Heart left ventricle (tissue), 16 donors: ENCODE measurements at regions not wholly inside any gene's neighbourhood (a gene's known extent, or its start where the extent isn't known, plus 50 kb on each side); places are given as distances from the start of the nearest gene placed in this dataset.

Experiments
- ATAC-seq, 4 donors: fragments of 200-7000 bp; cut with Tn5 transposase; one replicate each; pipeline ENCODE4 v1.9.1; 2020 to 2022; ENCODE audit warnings: moderate library complexity in 4 of 4, mild to moderate bottlenecking in 3 of 4, moderate number of reproducible peaks in 1 of 4
- DNase-seq, 5 donors: peaks; one replicate each; pipeline ENCODE4 v3.0.0-alpha.2; 2020
- H3K27ac ChIP-seq, 12 donors: fragments of 200-600 bp; sonication (generic) in 4 of 12; one replicate each; pipeline versions ENCODE4 v1.5.0 to v1.8.0; 2016 to 2022; ENCODE audit warnings: mild to moderate bottlenecking in 2 of 12
- H3K27me3 ChIP-seq, 9 donors: fragments of 200-600 bp; sonication (generic) in 2 of 9; one replicate each; pipeline versions ENCODE4 v1.5.1 to v1.8.0; 2016 to 2022; ENCODE audit warnings: mild to moderate bottlenecking in 3 of 9
- H3K36me3 ChIP-seq, 9 donors: fragments of 200-600 bp; sonication (generic) in 2 of 9; one replicate each; pipeline versions ENCODE4 v1.5.0 to v1.8.0; 2018 to 2022; ENCODE audit warnings: mild to moderate bottlenecking in 2 of 9
- H3K4me1 ChIP-seq, 12 donors: fragments of 200-600 bp; sonication (generic) in 4 of 12; one replicate each; pipeline versions ENCODE4 v1.5.0 to v1.8.0; 2016 to 2022; ENCODE audit warnings: mild to moderate bottlenecking in 3 of 12
- H3K4me3 ChIP-seq, 12 donors: fragments of 200-600 bp; sonication (generic) in 4 of 12; one replicate each; pipeline versions ENCODE4 v1.5.0 to v1.8.0; 2017 to 2022; ENCODE audit warnings: mild to moderate bottlenecking in 9 of 12, moderate library complexity in 4 of 12
- H3K9me3 ChIP-seq, 12 donors: fragments of 200-600 bp; sonication (generic) in 4 of 12; one replicate each; pipeline versions ENCODE4 v1.5.0 to v1.8.0; 2016 to 2022; ENCODE audit warnings: mild to moderate bottlenecking in 1 of 12
- POLR2A ChIP-seq, 2 donors: fragments of 450-650 bp; IDR thresholded peaks; one replicate each; pipeline ENCODE4 v1.6.1; 2017; ENCODE audit warnings: antibody characterized with exemption in 2 of 2, mild to moderate bottlenecking in 2 of 2, moderate library complexity in 2 of 2
- WGBS, 4 donors: extraction: QIAGEN DNeasy Blood & Tissue Kit in 2 of 4; methylation state at CpG; one replicate each; pipeline versions ENCODE4 v1.1.5 to v1.1.7; 2013 to 2018; 5-methylcytosine and 5-hydroxymethylcytosine counted together
- intact Hi-C, 10 donors: fragments of 100-400 bp; cut with DNase I; formaldehyde crosslinking; loops; one replicate each; pipeline versions ENCODE4 v1.11.1 to v1.14.2; 2022
- TF ChIP-seq, protein P1 (sequence below), 12 donors: fragments of 200-600 bp; sonication (generic) in 4 of 12; IDR thresholded peaks; one replicate each; pipeline versions ENCODE4 v1.5.0 to v1.8.0; 2018 to 2022; ENCODE audit warnings: antibody characterized with exemption in 12 of 12, mild to moderate bottlenecking in 5 of 12
- donor health status: ischemic (EF 13 %, LVEDD 7.1; RV severe dilation, severe dysfunction).
- donor health status: healthy with polysubstance abuse.
- donor health status: DM: no; HTN: yes; CAD: no.
- donor health status: DM: no; HTN: no; CAD: no.
- donor health status: ischemic (EF 25% LVEDD 6.9; RV normal size, moderate dysfunction).
- donor health status: ischemic (EF 25% LVEDD 5.7; RV mildly dilated, moderate dysfunction).
- donor health status: healthy.
- donor health status: DM: yes; HTN: yes; CAD: no.
- donor health status: ischemic (EF 35%, LVEDD 5.7; RV mildly dilated, moderate dysfunction).
- donor health status: nonischemic (EF 11% LVEDD 7.7; RV severe dilation, severe dysfunction).
- donor health status: DM: yes; HTN: yes; CAD: no.
- donor health status: PGD.
- donor health status: ischemic (EF 29% LVEDD 5.4; RV normal size, mild dysfunction).
- donor health status: nonischemic (EF 23%, LVEDD 6.1; RV moderate dilation, normal function).

DNA sequence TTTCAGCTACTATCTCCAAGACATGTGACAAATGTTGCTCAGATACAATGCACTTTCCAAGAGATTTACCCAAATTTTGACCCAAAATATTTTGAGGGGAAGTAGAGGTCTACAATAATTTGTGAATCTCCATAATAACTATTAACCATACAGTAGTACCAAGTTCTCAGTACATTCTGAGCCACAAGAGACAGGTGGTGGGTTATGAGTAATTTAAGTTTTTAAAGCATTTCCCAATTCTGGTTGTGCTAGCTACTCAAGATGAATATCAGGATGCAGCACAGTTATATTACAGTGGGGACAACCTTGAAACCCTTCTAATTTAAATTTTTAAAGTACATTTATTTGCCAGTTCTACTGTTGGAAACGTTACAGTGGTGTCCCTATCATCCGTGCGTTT is 92.2 kb upstream of the MITF start:
- H3K9me3 ChIP-seq = no peaks in the 10 kb centered on the region
- intact Hi-C loops = no loop called here
- WGBS, 4 donors = 90 to 95% (median 92%) methylated on average over 3 of the region's 3 CpGs

DNA sequence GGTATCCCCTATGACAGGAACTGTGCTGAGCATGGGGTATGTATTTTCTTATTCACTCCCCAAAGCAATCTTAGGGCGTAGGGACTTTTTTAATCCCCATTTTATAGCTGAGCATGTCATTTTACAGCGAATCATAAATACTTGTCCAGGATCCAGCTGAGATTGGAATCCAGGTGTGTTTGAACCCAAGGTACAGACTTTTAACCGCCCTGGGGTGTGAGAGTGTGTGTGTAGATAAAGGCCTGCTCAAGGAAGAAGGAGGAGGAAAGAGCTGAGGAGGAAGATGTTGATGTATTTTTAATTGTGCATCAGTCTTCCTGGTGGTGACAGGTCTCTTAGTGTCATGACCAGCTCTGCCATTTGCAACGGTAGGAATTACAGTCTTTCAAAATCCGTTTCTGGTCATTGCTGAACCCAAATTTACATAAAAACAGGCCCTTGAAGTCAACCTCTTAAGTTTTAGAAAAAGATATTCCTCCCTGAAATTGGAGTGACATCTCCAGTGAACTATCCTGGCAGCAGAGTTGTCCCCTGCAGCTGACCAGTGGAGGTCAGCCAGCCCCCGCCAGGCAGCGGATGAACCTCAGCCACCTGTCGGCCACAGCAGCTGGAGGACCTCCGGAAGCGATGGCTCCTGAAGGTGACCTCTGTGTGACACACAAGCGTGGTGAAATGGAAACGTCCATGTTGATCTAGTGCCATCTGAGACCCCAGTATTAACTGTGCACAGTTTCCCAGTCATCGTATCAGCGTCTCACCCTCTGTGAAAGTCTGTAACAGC is 92.8 kb upstream of the MITF start:
- DNase-seq (no peak), ATAC-seq (no peak)
- Histone ChIP-seq H3K27ac (no peak overlapping the region), H3K9me3 (no peaks in the 10 kb centered on the region), H3K4me3 (no peak overlapping the region), H3K4me1 (peaks cover 0 to 33% (median 16%) of the 10 kb centered on the region in 12 donors), H3K27me3 (no peaks in the 10 kb centered on the region), H3K36me3 (no peaks in the 10 kb centered on the region)
- whole genome bisulfite sequencing, 4 donors = 85 to 91% (median 89%) methylated on average over 14 of the region's 14 CpGs
- TF ChIP-seq, protein P1, sequence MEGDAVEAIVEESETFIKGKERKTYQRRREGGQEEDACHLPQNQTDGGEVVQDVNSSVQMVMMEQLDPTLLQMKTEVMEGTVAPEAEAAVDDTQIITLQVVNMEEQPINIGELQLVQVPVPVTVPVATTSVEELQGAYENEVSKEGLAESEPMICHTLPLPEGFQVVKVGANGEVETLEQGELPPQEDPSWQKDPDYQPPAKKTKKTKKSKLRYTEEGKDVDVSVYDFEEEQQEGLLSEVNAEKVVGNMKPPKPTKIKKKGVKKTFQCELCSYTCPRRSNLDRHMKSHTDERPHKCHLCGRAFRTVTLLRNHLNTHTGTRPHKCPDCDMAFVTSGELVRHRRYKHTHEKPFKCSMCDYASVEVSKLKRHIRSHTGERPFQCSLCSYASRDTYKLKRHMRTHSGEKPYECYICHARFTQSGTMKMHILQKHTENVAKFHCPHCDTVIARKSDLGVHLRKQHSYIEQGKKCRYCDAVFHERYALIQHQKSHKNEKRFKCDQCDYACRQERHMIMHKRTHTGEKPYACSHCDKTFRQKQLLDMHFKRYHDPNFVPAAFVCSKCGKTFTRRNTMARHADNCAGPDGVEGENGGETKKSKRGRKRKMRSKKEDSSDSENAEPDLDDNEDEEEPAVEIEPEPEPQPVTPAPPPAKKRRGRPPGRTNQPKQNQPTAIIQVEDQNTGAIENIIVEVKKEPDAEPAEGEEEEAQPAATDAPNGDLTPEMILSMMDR (IDR thresholded peaks at IDR 0.05) = no peak
- TF ChIP-seq POLR2A (IDR thresholded peaks at IDR 0.05) = no peak
- intact Hi-C loops = no loop called here

More for the DNA sequence above, 92.2 kb upstream of the MITF start:
- no peak overlapping the region for H3K4me3 ChIP-seq
- no peaks in the 10 kb centered on the region for H3K27me3 ChIP-seq
- no peak for DNase-seq
- H3K4me1 ChIP-seq = peaks cover 0 to 33% (median 16%) of the 10 kb centered on the region in 12 donors
- no peaks in the 10 kb centered on the region for H3K36me3 ChIP-seq
- no peak for ATAC-seq
- H3K27ac ChIP-seq = no peak overlapping the region
- no peak for TF ChIP-seq POLR2A (IDR thresholded peaks at IDR 0.05)
- TF ChIP-seq, protein P1 (IDR thresholded peaks at IDR 0.05) = no peak

DNA sequence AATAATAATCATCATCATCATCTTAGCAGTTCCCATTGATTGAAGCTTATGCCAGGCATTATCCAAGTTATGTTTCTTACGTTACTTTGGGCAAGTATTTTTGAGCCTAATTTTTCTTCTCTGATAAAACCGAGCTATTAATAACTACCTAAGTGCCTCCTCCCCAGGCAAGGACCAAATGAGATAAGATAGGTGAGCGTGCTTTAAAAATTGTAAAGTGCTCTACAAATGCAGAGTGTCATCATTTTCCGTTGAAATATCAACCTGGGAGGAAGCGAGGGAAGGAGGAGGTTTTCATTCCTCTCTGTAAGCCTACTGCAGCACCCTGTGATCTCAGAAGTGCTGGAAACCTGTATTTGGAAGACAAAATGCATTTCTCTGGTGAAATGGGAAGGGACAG is 96.7 kb upstream of the MITF start:
- WGBS, 4 donors = 26 to 48% (median 37%) methylated on average over 5 of the region's 5 CpGs
- peak in 1 of 4 donors; percentile 45 for ATAC-seq
- Histone ChIP-seq H3K4me1 (peaks cover 0 to 5% (median 0%) of the 10 kb centered on the region in 12 donors), H3K4me3 (peak overlapping the region in 1 of 12 donors; percentile 7), H3K27ac (no peak overlapping the region), H3K36me3 (no peaks in the 10 kb centered on the region), H3K27me3 (no peaks in the 10 kb centered on the region), H3K9me3 (peaks cover 0 to 4% (median 0%) of the 10 kb centered on the region in 12 donors)
- TF ChIP-seq, protein P1 (IDR thresholded peaks at IDR 0.05) = no peak
- no peak for TF ChIP-seq POLR2A (IDR thresholded peaks at IDR 0.05)
- intact Hi-C loops = loop anchor here in 1 of 10 donors (5.0 kb wide), 1 partner anchor 85 kb away; no protein-coding TSS in a partner anchor
- no peak for DNase-seq

DNA sequence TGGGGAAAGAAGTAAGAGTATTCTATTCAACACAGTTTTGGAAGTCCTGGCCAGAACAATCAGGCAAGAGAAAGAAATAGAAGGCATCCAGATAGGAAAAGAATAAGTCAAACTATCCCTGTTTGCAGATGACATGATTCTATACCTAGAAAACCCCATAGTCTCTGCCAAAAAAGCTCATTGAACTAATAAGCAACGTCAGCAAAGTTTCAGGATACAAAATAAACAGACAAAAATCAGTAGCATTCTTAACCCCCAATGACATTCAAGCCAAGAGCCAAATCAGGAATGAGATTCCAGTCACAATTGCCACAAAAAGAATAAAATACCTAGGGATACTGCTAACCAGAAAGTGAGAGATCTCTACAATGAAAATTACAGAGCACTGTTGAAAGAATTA is 99.4 kb upstream of the MITF start:
- Histone ChIP-seq H3K36me3 (no peaks in the 10 kb centered on the region), H3K4me1 (peaks cover 0 to 5% (median 0%) of the 10 kb centered on the region in 12 donors), H3K9me3 (peaks cover 0 to 4% (median 0%) of the 10 kb centered on the region in 12 donors), H3K4me3 (no peak overlapping the region), H3K27me3 (no peaks in the 10 kb centered on the region), H3K27ac (no peak overlapping the region)
- intact Hi-C loops = loop anchor here in 1 of 10 donors (5.0 kb wide), 1 partner anchor 83 kb away; no protein-coding TSS in a partner anchor
- WGBS, 4 donors = 43 to 69% (median 60%) methylated on average over 1 of the region's 1 CpG
- no peak for DNase-seq
- no peak for ATAC-seq
- TF ChIP-seq POLR2A (IDR thresholded peaks at IDR 0.05) = no peak
- TF ChIP-seq, protein P1 (IDR thresholded peaks at IDR 0.05) = no peak
